BE2C (cell line): ENCODE measurements at regions not wholly inside any gene's neighbourhood (a gene's known extent, or its start where the extent isn't known, plus 50 kb on each side); places are given as distances from the start of the nearest gene placed in this dataset.

Experiments used
- DNase-seq: peaks from one replicate; pipeline ENCODE4 v3.0.0-alpha.2; 2020
- H3K27me3 ChIP-seq: fragments of 250-450 bp; sonication (Bioruptor Pico); 2 replicates; pipeline ENCODE4 v1.5.1; 2020; ENCODE audit warnings: mild to moderate bottlenecking
- H3K36me3 ChIP-seq: fragments of 250-450 bp; sonication (Bioruptor Pico); 2 replicates; pipeline ENCODE4 v1.5.1; 2020; ENCODE audit warnings: mild to moderate bottlenecking
- H3K4me1 ChIP-seq: fragments of 250-450 bp; sonication (Bioruptor Pico); 2 replicates; pipeline ENCODE4 v1.5.1; 2020
- H3K4me3 ChIP-seq: 2 replicates; pipeline ENCODE4 v1.5.1; 2011; ENCODE audit warnings: low read depth, low read length
- H3K9me3 ChIP-seq: fragments of 250-450 bp; sonication (Bioruptor Pico); 2 replicates; pipeline ENCODE4 v1.5.1; 2020
- CTCF ChIP-seq: IDR thresholded peaks from 2 replicates; pipeline ENCODE4 v1.5.1; 2012; ENCODE audit warnings: mild to moderate bottlenecking, low read depth, low read length

- Histone ChIP-seq H3K9me3 (no peaks in the 10 kb centered on the region), H3K4me3 (no peak overlapping the region), H3K27me3 (no peaks in the 10 kb centered on the region), H3K36me3 (no peaks in the 10 kb centered on the region), H3K4me1 (no peaks in the 10 kb centered on the region; the same call in 1 of the 2 replicates)
- DNase-seq, result no peak
- TF ChIP-seq CTCF, result no peak
Observed at GRCh38 chr2:120889936-120890335, 154.3 kb downstream of the GLI2 start.

DNA sequence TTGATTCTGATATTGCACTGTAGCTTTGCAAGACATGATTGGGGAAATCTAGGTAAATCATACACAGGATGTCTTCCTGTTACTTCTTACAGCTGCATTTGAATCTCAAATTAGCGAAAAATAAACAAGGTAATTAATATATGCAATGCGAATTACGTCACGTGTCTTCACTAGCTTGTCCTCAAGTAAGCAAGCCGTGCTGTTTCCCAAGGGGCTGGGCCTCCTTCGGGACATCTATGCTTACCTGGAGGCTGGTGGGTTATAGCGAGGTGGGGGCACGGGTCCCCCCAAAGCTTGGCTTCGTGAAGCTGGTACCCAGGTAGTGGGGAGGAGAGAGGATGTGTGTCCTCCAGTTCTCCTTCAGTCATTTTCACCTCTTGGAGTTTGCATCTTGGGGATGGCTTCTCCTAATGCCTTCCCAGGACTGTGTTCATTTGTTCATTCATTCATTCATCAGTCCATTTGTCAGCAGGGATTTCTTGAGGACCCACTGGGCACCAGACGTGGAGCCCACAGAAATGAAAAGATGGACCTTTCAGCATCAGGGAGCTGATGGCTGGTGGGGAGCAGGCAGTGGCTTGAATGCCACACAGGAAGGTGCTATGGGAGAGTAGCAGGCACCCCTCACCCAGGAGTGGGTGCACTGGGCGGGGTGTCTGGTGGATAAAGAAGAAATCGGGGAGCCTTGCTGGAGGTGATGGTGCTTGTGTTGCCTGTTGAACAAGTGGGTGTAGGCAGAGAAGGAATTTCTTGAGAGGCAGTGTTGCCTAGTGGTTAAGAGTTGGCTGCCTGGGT, 155.1 kb downstream of the GLI2 start:
- TF ChIP-seq CTCF, result no peak
- H3K4me3 ChIP-seq, result no peak overlapping the region
- H3K4me1 ChIP-seq, result no peaks in the 10 kb centered on the region; the same call in 1 of the 2 replicates
- H3K36me3 ChIP-seq, result no peaks in the 10 kb centered on the region
- DNase-seq, result no peak
- H3K27me3 ChIP-seq, result no peaks in the 10 kb centered on the region
- H3K9me3 ChIP-seq, result no peaks in the 10 kb centered on the region

DNA sequence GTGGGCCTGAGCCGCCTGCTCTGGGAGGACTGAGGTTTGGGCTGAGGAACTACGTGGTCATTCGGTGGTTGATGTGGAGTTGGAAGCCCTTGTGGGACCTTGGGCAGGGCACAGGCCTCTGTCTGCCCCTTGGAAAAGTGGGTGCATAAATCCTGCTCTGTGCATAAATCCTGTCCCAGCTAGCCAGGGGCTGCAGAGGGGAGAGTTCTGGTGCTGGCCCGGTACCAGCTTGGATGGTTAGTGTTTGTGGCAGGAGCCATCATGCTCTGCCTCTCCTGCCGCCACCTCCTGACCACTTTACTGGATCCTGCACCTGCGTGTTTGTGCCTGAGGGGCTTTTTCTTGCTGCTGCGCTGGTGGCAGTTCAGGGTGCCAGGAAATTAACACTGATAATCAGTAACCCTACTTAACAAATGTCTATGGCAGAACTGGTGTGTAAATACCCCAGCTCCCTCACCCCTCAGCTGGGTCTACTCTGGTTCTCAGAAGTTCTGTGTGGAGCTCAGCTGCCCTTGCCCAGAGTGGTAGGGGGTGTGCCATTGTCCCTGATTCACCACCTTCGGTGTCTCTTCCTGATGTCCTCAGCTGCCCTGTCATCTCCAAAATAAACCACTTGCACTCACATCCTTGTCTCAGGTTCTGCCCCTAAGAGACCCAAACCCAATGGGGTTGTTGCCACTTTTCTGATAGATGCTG, 156.8 kb downstream of the GLI2 start:
- no peaks in the 10 kb centered on the region for H3K9me3 ChIP-seq

GRCh38 chr2:120892967-120893667, 157.4 kb downstream of the GLI2 start:
- Histone ChIP-seq H3K27me3 (no peaks in the 10 kb centered on the region), H3K9me3 (no peaks in the 10 kb centered on the region), H3K4me1 (no peaks in the 10 kb centered on the region), H3K4me3 (no peak overlapping the region), H3K36me3 (no peaks in the 10 kb centered on the region)
- no peak for DNase-seq
- TF ChIP-seq CTCF, result no peak

More for the DNA sequence above, 156.8 kb downstream of the GLI2 start:
- no peak for TF ChIP-seq CTCF
- Histone ChIP-seq H3K36me3 (no peaks in the 10 kb centered on the region), H3K4me1 (no peaks in the 10 kb centered on the region), H3K4me3 (no peak overlapping the region), H3K27me3 (no peaks in the 10 kb centered on the region)
- no peak for DNase-seq

GRCh38 chr2:120893811-120894584, 158.3 kb downstream of the GLI2 start:
- no peak overlapping the region for H3K4me3 ChIP-seq
- DNase-seq, result no peak
- H3K4me1 ChIP-seq, result no peaks in the 10 kb centered on the region

More at GRCh38 chr2:120893811-120894584, 158.3 kb downstream of the GLI2 start:
- no peak for TF ChIP-seq CTCF
- Histone ChIP-seq H3K27me3 (no peaks in the 10 kb centered on the region), H3K36me3 (no peaks in the 10 kb centered on the region), H3K9me3 (no peaks in the 10 kb centered on the region)
